Gastrocnemius medialis (tissue), 4 donors: ENCODE measurements at regions not wholly inside any gene's neighbourhood (a gene's known extent, or its start where the extent isn't known, plus 50 kb on each side); places are given as distances from the start of the nearest gene placed in this dataset.

Experiments used
- ATAC-seq, 2 donors: fragments of 150-250 bp; one replicate each; pipeline ENCODE4 v1.9.1; 2016
- DNase-seq, 2 donors: peaks; one replicate each; pipeline ENCODE4 v3.0.0-alpha.2; 2019
- H3K27ac ChIP-seq, 4 donors: fragments of 200-600 bp; sonication (generic); 1 replicate in 1 of 4; 2 replicates in 3 of 4; pipeline ENCODE4 v1.5.1; 2016 to 2018; ENCODE audit warnings: mild to moderate bottlenecking in 2 of 4, moderate library complexity in 1 of 4
- H3K27me3 ChIP-seq, 3 donors: fragments of 200-600 bp; sonication (generic) in 2 of 3; 1 replicate in 1 of 3; 2 replicates in 2 of 3; pipeline versions ENCODE4 v1.5.1 to v1.6.0; 2016 to 2019; ENCODE audit warnings: mild to moderate bottlenecking in 1 of 3, moderate library complexity in 1 of 3
- H3K36me3 ChIP-seq, 2 donors: fragments of 200-600 bp; sonication (generic) in 1 of 2; one replicate each; pipeline ENCODE4 v1.5.1; 2017 to 2018
- H3K4me1 ChIP-seq, 2 donors: fragments of 200-600 bp; sonication (generic) in 1 of 2; one replicate each; pipeline ENCODE4 v1.5.1; 2016 to 2017; ENCODE audit warnings: mild to moderate bottlenecking in 2 of 2
- H3K4me3 ChIP-seq, 4 donors: fragments of 200-600 bp; sonication (generic) in 3 of 4; 1 replicate in 1 of 4; 2 replicates in 3 of 4; pipeline ENCODE4 v1.5.1; 2016 to 2019; ENCODE audit warnings: mild to moderate bottlenecking in 2 of 4
- H3K9me3 ChIP-seq, 3 donors: fragments of 200-600 bp; sonication (generic) in 2 of 3; 1 replicate in 1 of 3; 2 replicates in 2 of 3; pipeline ENCODE4 v1.5.1; 2016 to 2019
- CTCF ChIP-seq, 5 experiments: fragments of 450-650 bp in 3 of 5; fragments of 200-600 bp in 2 of 5; sonication (generic) in 2 of 5; IDR thresholded peaks in 4 of 5; conservative IDR thresholded peaks in 1 of 5; 1 replicate in 4 of 5; 2 replicates in 1 of 5; pipeline ENCODE4 v1.5.1; 2016 to 2019; ENCODE audit warnings: antibody characterized with exemption in 5 of 5, mild to moderate bottlenecking in 3 of 5, moderate library complexity in 3 of 5
- POLR2A ChIP-seq, 2 donors: fragments of 450-650 bp; IDR thresholded peaks; one replicate each; pipeline ENCODE4 v1.6.1; 2017; ENCODE audit warnings: antibody characterized with exemption in 2 of 2, mild to moderate bottlenecking in 2 of 2, moderate library complexity in 2 of 2
- in situ Hi-C, 4 donors: fragments of 200-750 bp; cut with MboI; loops; one replicate each; pipeline versions ENCODE4 v1.15.0 to v1.8.0; 2017; ENCODE audit warnings: low sequenced_read_pairs in 4 of 4
- intact Hi-C: fragments of 100-400 bp; cut with DNase I; formaldehyde crosslinking; loops from one replicate; pipeline ENCODE4 v1.15.1; 2023; ENCODE audit warnings: low total_unique reads

GRCh38 chr16:48487287-48487686 lies 102.1 kb upstream of the SIAH1 start:
- Histone ChIP-seq H3K36me3 (no peaks in the 10 kb centered on the region), H3K9me3 (no peaks in the 10 kb centered on the region), H3K4me3 (no peak overlapping the region), H3K27me3 (no peaks in the 10 kb centered on the region), H3K27ac (no peak overlapping the region), H3K4me1 (no peaks in the 10 kb centered on the region)
- no peak for DNase-seq
- no peak for TF ChIP-seq CTCF (IDR thresholded peaks at IDR 0.05 in 4 of 5, conservative IDR thresholded peaks at IDR 0.05 in 1 of 5)
- TF ChIP-seq POLR2A (IDR thresholded peaks at IDR 0.05) = no peak
- intact Hi-C loops (no loop called here), in situ Hi-C loops (no loop called here)
- no peak for ATAC-seq

- H3K27ac ChIP-seq = no peak overlapping the region
- ATAC-seq = no peak
- H3K4me3 ChIP-seq = no peak overlapping the region
- H3K27me3 ChIP-seq = no peaks in the 10 kb centered on the region
- H3K4me1 ChIP-seq = no peaks in the 10 kb centered on the region
- intact Hi-C loops (no loop called here), in situ Hi-C loops (no loop called here)
- H3K36me3 ChIP-seq = no peaks in the 10 kb centered on the region
- TF ChIP-seq CTCF (IDR thresholded peaks at IDR 0.05 in 4 of 5, conservative IDR thresholded peaks at IDR 0.05 in 1 of 5) (no peak), POLR2A (IDR thresholded peaks at IDR 0.05) (no peak)
- no peaks in the 10 kb centered on the region for H3K9me3 ChIP-seq
- no peak for DNase-seq
Observed at GRCh38 chr16:48481772-48482171, 96.6 kb upstream of the SIAH1 start.

- Histone ChIP-seq H3K27me3 (no peaks in the 10 kb centered on the region), H3K4me1 (no peaks in the 10 kb centered on the region), H3K4me3 (no peak overlapping the region), H3K27ac (no peak overlapping the region), H3K9me3 (no peaks in the 10 kb centered on the region), H3K36me3 (no peaks in the 10 kb centered on the region)
- intact Hi-C loops = no loop called here
- TF ChIP-seq CTCF (IDR thresholded peaks at IDR 0.05 in 4 of 5, conservative IDR thresholded peaks at IDR 0.05 in 1 of 5) (no peak), POLR2A (IDR thresholded peaks at IDR 0.05) (no peak)
- ATAC-seq (no peak), DNase-seq (no peak)
- in situ Hi-C loops = no loop called here
Observed at GRCh38 chr16:48481211-48481610, 96.0 kb upstream of the SIAH1 start.

GRCh38 chr16:48479955-48480354 lies 94.7 kb upstream of the SIAH1 start:
- H3K9me3 ChIP-seq = no peaks in the 10 kb centered on the region
- no peak for TF ChIP-seq POLR2A (IDR thresholded peaks at IDR 0.05)
- TF ChIP-seq CTCF (IDR thresholded peaks at IDR 0.05 in 4 of 5, conservative IDR thresholded peaks at IDR 0.05 in 1 of 5) = no peak
- no peaks in the 10 kb centered on the region for H3K4me1 ChIP-seq
- ATAC-seq (no peak), DNase-seq (no peak)
- H3K36me3 ChIP-seq = no peaks in the 10 kb centered on the region
- in situ Hi-C loops = no loop called here
- intact Hi-C loops = no loop called here
- no peak overlapping the region for H3K4me3 ChIP-seq
- H3K27ac ChIP-seq = no peak overlapping the region
- H3K27me3 ChIP-seq = no peaks in the 10 kb centered on the region

- intact Hi-C loops = no loop called here
Observed at GRCh38 chr16:48479329-48479728, 94.1 kb upstream of the SIAH1 start.

More at GRCh38 chr16:48479329-48479728, 94.1 kb upstream of the SIAH1 start:
- Histone ChIP-seq H3K27ac (no peak overlapping the region), H3K4me1 (no peaks in the 10 kb centered on the region), H3K9me3 (no peaks in the 10 kb centered on the region), H3K27me3 (no peaks in the 10 kb centered on the region), H3K4me3 (no peak overlapping the region), H3K36me3 (no peaks in the 10 kb centered on the region)
- no peak for DNase-seq
- in situ Hi-C loops = no loop called here
- no peak for ATAC-seq
- TF ChIP-seq CTCF (IDR thresholded peaks at IDR 0.05 in 4 of 5, conservative IDR thresholded peaks at IDR 0.05 in 1 of 5) (no peak), POLR2A (IDR thresholded peaks at IDR 0.05) (no peak)
